IMR-90 (cell line): ENCODE measurements at regions not wholly inside any gene's neighbourhood (a gene's known extent, or its start where the extent isn't known, plus 50 kb on each side); places are given as distances from the start of the nearest gene placed in this dataset.

Experiments used
- ATAC-seq: fragments of 200-7000 bp; cut with Tn5 transposase; 2 replicates; pipeline ENCODE4 v1.9.1; 2020; ENCODE audit warnings: low read depth, mild to moderate bottlenecking, moderate library complexity
- BruUV-seq: library from RNA; stranded (reverse); fragments of 400-500 nt; replicated peaks from 2 replicates; lab custom pipeline; 2021; lab: Mats Ljungman, UMichigan
- CTCF ChIA-PET: fragments of 300-600 bp; formaldehyde crosslinking; extraction: SDS; loops from one replicate; lab custom pipeline; 2021; ENCODE audit warnings: antibody characterized with exemption; lab: Yijun Ruan, JAX
- POLR2A ChIA-PET: fragments of 300-600 bp; sonication (Branson Sonifier 250); formaldehyde crosslinking; loops from one replicate; lab custom pipeline; 2022; ENCODE audit warnings: antibody characterized with exemption; ENCODE audit not compliant: unreplicated experiment; lab: Charles Lee
- DNase-seq: peaks from one replicate; pipeline ENCODE4 v3.0.0; 2013
- H2AFZ ChIP-seq: replicated peaks from 2 replicates; pipeline ENCODE3; 2013; ENCODE audit warnings: low read length, mild to moderate bottlenecking; ENCODE audit not compliant: poor library complexity
- H2AK5ac ChIP-seq: 2 replicates; pipeline ENCODE4 v1.6.1; 2013; ENCODE audit warnings: low read depth, low read length, inconsistent platforms
- H2AK9ac ChIP-seq: replicated peaks from 2 replicates; pipeline ENCODE3; 2013; ENCODE audit warnings: mild to moderate bottlenecking, low read depth, low read length, moderate library complexity; ENCODE audit not compliant: poor library complexity
- H2BK120ac ChIP-seq: 2 replicates; pipeline ENCODE4 v1.6.1; 2013; ENCODE audit warnings: low read depth, low read length, inconsistent platforms
- H2BK15ac ChIP-seq: 3 replicates; pipeline ENCODE4 v1.6.1; 2013; ENCODE audit warnings: low read depth, low read length, inconsistent platforms
- H2BK20ac ChIP-seq: 2 replicates; pipeline ENCODE4 v1.6.1; 2013; ENCODE audit warnings: low read depth, mild to moderate bottlenecking, inconsistent platforms, low read length, moderate library complexity
- H2BK5ac ChIP-seq: 2 replicates; pipeline ENCODE4 v1.6.1; 2013; ENCODE audit warnings: mild to moderate bottlenecking, low read depth, low read length, inconsistent platforms; ENCODE audit not compliant: poor library complexity, severe bottlenecking
- H3K14ac ChIP-seq: replicated peaks from 2 replicates; pipeline ENCODE4 v1.6.1; 2013; ENCODE audit warnings: low read depth, low read length, inconsistent platforms
- H3K18ac ChIP-seq: 2 replicates; pipeline ENCODE4 v1.6.1; 2013; ENCODE audit warnings: low read depth, low read length, control low read depth
- H3K23ac ChIP-seq: 2 replicates; pipeline ENCODE4 v1.6.1; 2013; ENCODE audit warnings: low read depth, low read length, inconsistent platforms
- H3K27ac ChIP-seq: 2 replicates; pipeline ENCODE4 v1.5.1; 2013; ENCODE audit warnings: mild to moderate bottlenecking, control low read depth, low read length; ENCODE audit not compliant: insufficient read depth
- H3K27me3 ChIP-seq: 2 replicates; pipeline ENCODE4 v1.6.1; 2013; ENCODE audit warnings: low read length; ENCODE audit not compliant: control insufficient read depth, insufficient read depth
- H3K36me3 ChIP-seq: 2 replicates; pipeline ENCODE4 v1.6.1; 2013; ENCODE audit warnings: low read length, mixed read lengths; ENCODE audit not compliant: control insufficient read depth, insufficient read depth
- H3K4ac ChIP-seq: 2 replicates; pipeline ENCODE4 v1.6.1; 2013; ENCODE audit warnings: low read depth, low read length, inconsistent platforms
- H3K4me1 ChIP-seq: 2 replicates; pipeline ENCODE4 v1.6.1; 2013; ENCODE audit warnings: low read length, mixed read lengths; ENCODE audit not compliant: control insufficient read depth, insufficient read depth
- H3K4me2 ChIP-seq: 2 replicates; pipeline ENCODE4 v1.6.1; 2013; ENCODE audit warnings: low read depth, mild to moderate bottlenecking, control low read depth, low read length, moderate library complexity
- H3K4me3 ChIP-seq: 2 replicates; pipeline ENCODE4 v1.5.1; 2013; ENCODE audit warnings: low read depth, mild to moderate bottlenecking, control low read depth, low read length, moderate library complexity; ENCODE audit not compliant: insufficient read depth
- H3K56ac ChIP-seq: 2 replicates; pipeline ENCODE4 v1.6.1; 2013; ENCODE audit warnings: low read length, inconsistent platforms; ENCODE audit not compliant: insufficient read depth; ENCODE audit errors: extremely low read depth
- H3K79me1 ChIP-seq, 2 experiments: 2 replicates each; pipeline ENCODE4 v1.6.1; 2013; ENCODE audit warnings: low read length in 2 of 2, inconsistent platforms in 1 of 2, low read depth in 1 of 2
- H3K9ac ChIP-seq: 2 replicates; pipeline ENCODE4 v1.6.1; 2013; ENCODE audit warnings: low read depth, low read length, control low read depth
- H3K9me1 ChIP-seq: 2 replicates; pipeline ENCODE4 v1.6.1; 2013; ENCODE audit warnings: low read length, inconsistent platforms; ENCODE audit not compliant: insufficient read depth
- H3K9me3 ChIP-seq: 2 replicates; pipeline ENCODE4 v1.6.1; 2013; ENCODE audit warnings: low read length; ENCODE audit not compliant: control insufficient read depth, insufficient read depth
- H4K20me1 ChIP-seq: 2 replicates; pipeline ENCODE4 v1.6.1; 2013; ENCODE audit warnings: low read length, inconsistent platforms; ENCODE audit not compliant: insufficient read depth
- H4K5ac ChIP-seq: 2 replicates; pipeline ENCODE4 v1.6.1; 2013; ENCODE audit warnings: mild to moderate bottlenecking, low read depth, low read length, control low read depth
- H4K8ac ChIP-seq, 2 experiments: 2 replicates each; pipeline ENCODE4 v1.6.1; 2013; ENCODE audit warnings: low read depth in 2 of 2, low read length in 2 of 2, control low read depth in 1 of 2, inconsistent platforms in 1 of 2
- H4K91ac ChIP-seq: 2 replicates; pipeline ENCODE4 v1.6.1; 2013; ENCODE audit warnings: low read depth, low read length, inconsistent platforms; ENCODE audit not compliant: insufficient read depth
- CHD1 ChIP-seq: IDR thresholded peaks from 2 replicates; pipeline ENCODE4 v1.6.1; 2012; ENCODE audit warnings: low read depth, low read length, improper control_type of control experiment
- MAZ ChIP-seq: IDR thresholded peaks from 2 replicates; pipeline ENCODE4 v1.6.1; 2012; ENCODE audit warnings: low read depth, mild to moderate bottlenecking, low read length, improper control_type of control experiment, moderate library complexity, borderline replicate concordance
- NFE2L2 ChIP-seq: fragments of 150-350 bp; IDR thresholded peaks from 2 replicates; pipeline ENCODE4 v1.6.1; 2016; ENCODE audit warnings: low read depth, mild to moderate bottlenecking, low read length
- RCOR1 ChIP-seq: IDR thresholded peaks from 2 replicates; pipeline ENCODE4 v1.6.1; 2012; ENCODE audit warnings: mild to moderate bottlenecking, low read length, improper control_type of control experiment; ENCODE audit not compliant: insufficient replicate concordance
- SMC3 ChIP-seq: fragments of 150-350 bp; IDR thresholded peaks from 2 replicates; pipeline ENCODE4 v1.6.1; 2016; ENCODE audit warnings: low read depth, mild to moderate bottlenecking, antibody characterized with exemption, low read length, moderate library complexity
- WGBS, 2 experiments: methylation state at CpG; one replicate each; pipeline versions ENCODE4 v1.1.5 to v1.1.7; 2013; ENCODE audit warnings: missing lambda C conversion rate in 2 of 2; ENCODE audit not compliant: insufficient read length in 1 of 2; ENCODE audit errors: extremely low coverage in 2 of 2; 5-methylcytosine and 5-hydroxymethylcytosine counted together
- dilution Hi-C: fragments of 300-500 bp; cut with HindIII; formaldehyde crosslinking; loops from one replicate; pipeline ENCODE4 v1.14.3; 2018; ENCODE audit warnings: low sequenced_read_pairs; ENCODE audit not compliant: unreplicated experiment
- in situ Hi-C: fragments of 300-500 bp; cut with MboI; formaldehyde crosslinking; loops from 3 replicates; pipeline ENCODE4 v1.14.3; 2019; ENCODE audit warnings: low sequenced_read_pairs, inconsistent platforms, mixed read lengths
- intact Hi-C: fragments of 100-400 bp; cut with micrococcal nuclease; formaldehyde crosslinking; loops from 2 replicates; pipeline ENCODE4 v1.10.0; 2022
- TF ChIP-seq, protein P1 (sequence below): fragments of 150-350 bp; IDR thresholded peaks from 2 replicates; pipeline ENCODE4 v1.6.1; 2016; ENCODE audit warnings: low read depth, mild to moderate bottlenecking, low read length, moderate library complexity, borderline replicate concordance

DNA sequence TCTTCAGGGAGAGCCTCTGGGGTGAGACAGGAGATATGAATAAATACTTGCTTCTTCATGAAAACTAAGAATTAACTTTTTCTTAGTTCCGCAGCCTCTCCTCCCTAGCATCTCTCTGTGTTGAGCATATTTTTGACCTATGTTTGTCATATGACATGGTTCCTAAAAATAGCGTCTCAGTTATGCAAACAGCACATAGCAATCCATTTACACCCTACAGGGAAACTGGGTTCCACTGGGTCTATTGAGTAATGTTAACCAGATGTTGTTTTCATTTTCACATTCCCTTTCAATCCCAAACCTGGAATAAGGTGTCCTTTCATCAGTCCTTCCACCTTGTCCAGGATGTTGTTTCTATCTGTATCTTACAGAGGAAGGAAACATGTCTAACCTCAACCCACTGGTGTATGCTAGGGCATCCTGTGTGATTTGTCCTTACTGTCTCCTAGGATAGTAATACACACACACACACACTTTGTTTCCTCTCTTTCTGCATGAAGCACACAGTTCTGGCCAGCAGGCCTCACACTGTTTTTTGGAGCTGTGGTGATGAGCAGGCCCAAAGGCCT lies 1543.5 kb downstream of the AACS start:
- no peak for TF ChIP-seq SMC3
- TF ChIP-seq, protein P1, sequence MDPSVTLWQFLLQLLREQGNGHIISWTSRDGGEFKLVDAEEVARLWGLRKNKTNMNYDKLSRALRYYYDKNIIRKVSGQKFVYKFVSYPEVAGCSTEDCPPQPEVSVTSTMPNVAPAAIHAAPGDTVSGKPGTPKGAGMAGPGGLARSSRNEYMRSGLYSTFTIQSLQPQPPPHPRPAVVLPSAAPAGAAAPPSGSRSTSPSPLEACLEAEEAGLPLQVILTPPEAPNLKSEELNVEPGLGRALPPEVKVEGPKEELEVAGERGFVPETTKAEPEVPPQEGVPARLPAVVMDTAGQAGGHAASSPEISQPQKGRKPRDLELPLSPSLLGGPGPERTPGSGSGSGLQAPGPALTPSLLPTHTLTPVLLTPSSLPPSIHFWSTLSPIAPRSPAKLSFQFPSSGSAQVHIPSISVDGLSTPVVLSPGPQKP = no peak
- no peak for TF ChIP-seq MAZ
- no peak for TF ChIP-seq CHD1
- no peak for TF ChIP-seq RCOR1
- TF ChIP-seq NFE2L2 = no peak

More for the DNA sequence above, 1543.5 kb downstream of the AACS start:
- no peaks in the 10 kb centered on the region for H4K20me1 ChIP-seq
- H2AFZ ChIP-seq = no peak overlapping the region
- H3K56ac ChIP-seq = no peak overlapping the region
- no peak overlapping the region for H3K9ac ChIP-seq
- no peak overlapping the region for H2AK9ac ChIP-seq
- H3K14ac ChIP-seq = no peak overlapping the region
- no peaks in the 10 kb centered on the region for H3K79me1 ChIP-seq
- intact Hi-C loops (no loop called here), dilution Hi-C loops (no loop called here), in situ Hi-C loops (no loop called here)
- H3K23ac ChIP-seq = no peak overlapping the region
- H2BK15ac ChIP-seq = no peak overlapping the region
- H3K4ac ChIP-seq = no peak overlapping the region
- ATAC-seq (no peak), DNase-seq (no peak)
- H3K27me3 ChIP-seq = no peaks in the 10 kb centered on the region
- no peak overlapping the region for H4K91ac ChIP-seq
- no peak overlapping the region for H2AK5ac ChIP-seq
- H2BK20ac ChIP-seq = no peak overlapping the region
- H3K36me3 ChIP-seq = no peaks in the 10 kb centered on the region
- H3K4me2 ChIP-seq = no peak overlapping the region
- no CpG with 5 or more reads among the region's 2 CpGs for WGBS, 2 experiments
- H4K8ac ChIP-seq = no peak overlapping the region
- no peak overlapping the region for H2BK5ac ChIP-seq
- H4K5ac ChIP-seq = no peak overlapping the region
- H3K4me1 ChIP-seq = no peaks in the 10 kb centered on the region
- no peak overlapping the region for H3K4me3 ChIP-seq
- ChIA-PET CTCF (no interaction called here), POLR2A (no interaction called here)
- H2BK120ac ChIP-seq = no peak overlapping the region
- H3K27ac ChIP-seq = no peak overlapping the region
- BruUV-seq = no TSS peak
- H3K9me1 ChIP-seq = no peaks in the 10 kb centered on the region
- H3K9me3 ChIP-seq = peaks cover 7% of the 10 kb centered on the region
- H3K18ac ChIP-seq = no peak overlapping the region
